Effector memory CD8-positive, alpha-beta T cell (primary cell): ENCODE measurements at regions not wholly inside any gene's neighbourhood (a gene's known extent, or its start where the extent isn't known, plus 50 kb on each side); places are given as distances from the start of the nearest gene placed in this dataset.

Experiments
- ATAC-seq: fragments of 150-1000 bp; cut with Tn5 transposase; replicated peaks from 2 replicates; pipeline ENCODE4 v1.10.0; 2021; ENCODE audit warnings: mild to moderate bottlenecking, moderate library complexity
- DNase-seq, 3 experiments: peaks; one replicate each; pipeline ENCODE4 v3.0.0; 2021
- H3K27ac Mint-ChIP-seq, 2 donors: one replicate each; pipeline ENCODE4 v1.8.0; 2022; ENCODE audit warnings: mild to moderate bottlenecking in 2 of 2, mixed read lengths in 2 of 2, moderate library complexity in 2 of 2
- H3K27me3 Mint-ChIP-seq, 2 donors: one replicate each; pipeline ENCODE4 v1.8.0; 2022; ENCODE audit warnings: mixed read lengths in 2 of 2
- H3K36me3 Mint-ChIP-seq: one replicate; pipeline ENCODE4 v1.8.0; 2022; ENCODE audit warnings: mild to moderate bottlenecking, moderate library complexity, mixed read lengths; ENCODE audit not compliant: insufficient read depth
- H3K4me1 Mint-ChIP-seq, 2 donors: one replicate each; pipeline ENCODE4 v1.8.0; 2022; ENCODE audit warnings: low read depth in 2 of 2, mixed read lengths in 2 of 2
- H3K4me3 Mint-ChIP-seq, 2 donors: one replicate each; pipeline ENCODE4 v1.8.0; 2022; ENCODE audit warnings: mild to moderate bottlenecking in 2 of 2, mixed read lengths in 2 of 2, moderate library complexity in 2 of 2
- H3K9me3 Mint-ChIP-seq, 2 donors: one replicate each; pipeline ENCODE4 v1.8.0; 2022; ENCODE audit warnings: mixed read lengths in 2 of 2

DNA sequence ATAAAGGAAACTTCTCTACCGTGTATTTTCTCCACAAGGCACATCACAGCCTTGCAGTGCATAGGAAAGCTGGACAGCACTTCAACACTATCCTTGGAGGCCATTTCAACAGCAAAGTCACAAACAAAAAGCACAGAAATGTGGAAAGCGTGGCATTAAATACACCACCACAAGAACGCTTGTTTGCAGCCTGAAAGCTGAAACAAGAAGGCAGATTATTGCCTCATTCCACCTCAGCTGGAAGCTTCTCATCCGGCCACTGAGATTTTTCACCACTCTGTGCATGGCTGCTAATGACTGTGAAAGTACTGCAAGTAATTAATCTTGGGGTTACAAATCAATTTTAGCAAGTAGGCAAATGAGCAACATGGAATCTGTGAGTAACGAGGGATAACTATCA, 50.9 kb upstream of the GALNT2 start:
- ATAC-seq: no peak
- H3K4me3 Mint-ChIP-seq: no peak overlapping the region
- H3K27me3 Mint-ChIP-seq: peaks cover 9 to 15% of the 10 kb centered on the region in 2 donors

More for the DNA sequence above, 50.9 kb upstream of the GALNT2 start:
- Mint-ChIP-seq H3K36me3 (peaks cover 3% of the 10 kb centered on the region), H3K9me3 (no peaks in the 10 kb centered on the region), H3K4me1 (no peaks in the 10 kb centered on the region), H3K27ac (no peak overlapping the region)
- DNase-seq: no peak
